ENCODE measurements at regions not wholly inside any gene's neighbourhood (a gene's known extent, or its start where the extent isn't known, plus 50 kb on each side); places are given as distances from the start of the nearest gene placed in this dataset.

DNA sequence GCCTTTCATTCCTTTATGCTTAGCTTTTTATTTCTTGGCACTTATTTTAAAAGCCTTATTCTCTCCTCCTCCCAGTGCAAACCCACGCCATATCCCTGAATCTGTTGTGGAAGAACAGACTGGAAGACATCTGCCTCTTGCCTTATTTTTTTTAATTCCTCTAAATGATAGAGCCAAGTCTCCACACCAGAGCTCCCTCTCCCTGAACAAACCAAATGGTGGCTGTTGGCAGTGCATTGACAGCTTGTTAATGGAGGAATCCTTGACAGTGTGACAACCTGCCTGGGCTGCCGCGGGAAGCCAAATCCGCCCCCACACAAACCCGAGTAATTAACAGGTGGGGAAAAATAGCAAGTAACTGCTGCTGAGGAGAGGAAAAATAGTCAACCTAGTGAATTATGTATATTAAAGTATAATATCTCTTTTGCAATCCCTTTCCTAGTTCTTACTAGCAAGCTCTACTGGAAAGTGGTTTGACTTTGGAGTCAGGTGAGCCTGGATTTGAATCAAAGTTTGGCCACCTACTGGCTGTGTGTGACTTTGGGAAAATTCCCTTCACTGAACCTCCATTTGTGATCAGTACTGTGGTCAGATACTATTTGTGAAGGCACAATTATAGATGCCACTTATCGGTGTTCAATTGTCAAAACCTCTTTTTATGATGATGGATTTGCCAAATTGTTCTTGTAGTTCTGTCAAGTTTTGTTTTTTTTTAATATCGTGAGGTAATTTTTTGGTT is 589.6 kb downstream of the PDCD6IP start:
- Histone ChIP-seq H3K4me3 (no peak overlapping the region), H3K36me3 (no peaks in the 10 kb centered on the region), H3K27ac (no peak overlapping the region), H3K9me3 (replicated peaks) (no peaks in the 10 kb centered on the region), H3K4me1 (replicated peaks) (no peaks in the 10 kb centered on the region), H3K27me3 (replicated peaks) (no peaks in the 10 kb centered on the region)
- DNase-seq (ENCODE audit: low read depth in 1 of 2, low spot score in 2 of 2), result no peak

DNA sequence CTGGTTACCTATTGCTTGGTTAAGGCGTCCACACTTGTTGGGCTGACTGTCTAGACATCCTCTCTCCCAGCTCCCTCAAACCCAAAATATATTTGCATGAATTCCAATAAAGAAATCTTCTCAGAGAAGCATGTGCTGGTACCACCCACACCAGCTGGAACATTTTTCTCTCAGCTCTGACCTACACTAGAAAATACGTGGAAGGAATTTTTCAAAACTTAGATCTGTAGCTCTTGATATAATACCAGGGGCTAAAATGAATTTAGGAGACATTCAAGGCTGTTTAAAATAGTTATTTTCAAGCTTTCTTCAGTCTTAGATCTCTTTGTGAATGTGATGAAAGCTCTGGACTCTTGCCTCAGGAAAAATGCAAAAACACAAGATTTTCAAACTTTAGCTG is 590.4 kb downstream of the PDCD6IP start:
- Histone ChIP-seq H3K4me3 (no peak overlapping the region), H3K27me3 (replicated peaks) (no peaks in the 10 kb centered on the region), H3K27ac (no peak overlapping the region), H3K9me3 (replicated peaks) (no peaks in the 10 kb centered on the region), H3K36me3 (no peaks in the 10 kb centered on the region), H3K4me1 (replicated peaks) (no peaks in the 10 kb centered on the region)
- no peak for DNase-seq (ENCODE audit: low read depth in 1 of 2, low spot score in 2 of 2)

DNA sequence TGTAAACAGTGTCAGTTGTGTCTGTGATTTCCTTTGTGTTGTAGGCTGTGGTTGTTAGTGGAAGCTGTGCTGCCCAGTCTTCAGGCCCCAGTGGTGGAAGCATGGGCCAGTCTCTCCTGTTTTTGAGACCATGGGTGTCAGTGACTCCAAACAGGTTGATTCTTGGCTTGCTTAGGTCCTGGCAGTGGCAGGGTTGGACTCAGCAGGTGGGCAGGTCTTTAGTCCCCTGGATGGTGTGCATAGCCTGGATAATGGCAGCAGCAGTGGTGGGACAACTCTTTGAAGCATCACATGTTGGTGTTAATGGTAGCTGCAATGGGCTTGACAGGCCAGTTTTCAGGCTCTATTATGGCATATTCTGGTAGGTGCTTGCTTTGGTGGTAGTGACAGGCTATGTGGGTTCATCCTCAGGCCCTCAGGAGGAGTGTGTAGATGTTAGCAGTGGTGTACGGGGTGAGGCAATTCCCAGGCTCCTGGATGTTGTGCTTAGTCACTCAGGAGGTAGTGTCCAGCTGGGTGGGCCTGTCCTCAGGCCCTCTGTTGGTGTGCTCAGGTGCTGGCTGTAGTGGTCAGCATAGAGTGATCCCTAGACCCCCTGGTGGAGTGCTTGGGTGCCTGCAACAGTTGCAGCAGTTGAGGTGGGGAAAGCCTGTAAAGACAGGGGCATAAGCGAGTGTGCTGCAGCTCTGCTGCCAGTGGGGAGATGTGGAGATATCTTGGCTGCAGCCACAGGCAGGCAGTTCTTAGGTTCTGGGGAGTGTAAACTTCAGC is 596.7 kb downstream of the PDCD6IP start:
- no peak overlapping the region for H3K4me3 ChIP-seq
- no peak for DNase-seq (ENCODE audit: low read depth in 1 of 2, low spot score in 2 of 2)
- H3K27me3 ChIP-seq (replicated peaks), result no peaks in the 10 kb centered on the region
- H3K4me1 ChIP-seq (replicated peaks), result no peaks in the 10 kb centered on the region
- no peaks in the 10 kb centered on the region; the same call in 1 of the 2 replicates for H3K9me3 ChIP-seq (replicated peaks)
- no peak overlapping the region for H3K27ac ChIP-seq
- H3K36me3 ChIP-seq, result no peaks in the 10 kb centered on the region

DNA sequence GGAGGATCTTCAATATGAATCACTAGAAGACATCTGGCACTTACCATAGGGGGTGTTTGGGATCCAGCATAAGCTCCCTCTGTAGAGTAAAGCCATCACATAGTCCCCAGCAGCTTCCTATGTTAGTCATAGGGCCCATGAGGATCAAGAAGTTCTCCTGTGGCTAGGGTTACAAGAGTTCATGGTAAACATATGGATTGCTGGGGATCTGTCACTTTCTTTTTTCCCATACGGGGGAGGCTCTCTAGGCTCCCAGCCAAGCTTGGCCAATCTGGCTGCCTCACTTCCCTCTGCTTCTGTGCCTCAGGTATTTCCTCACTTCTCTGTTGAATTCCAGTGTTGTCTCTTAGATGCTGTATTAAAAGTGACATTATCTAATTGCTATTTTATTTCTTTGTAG is 597.9 kb downstream of the PDCD6IP start:
- no peak for DNase-seq (ENCODE audit: low read depth in 1 of 2, low spot score in 2 of 2)
- Histone ChIP-seq H3K4me3 (no peak overlapping the region), H3K4me1 (replicated peaks) (no peaks in the 10 kb centered on the region), H3K9me3 (replicated peaks) (no peaks in the 10 kb centered on the region; the same call in 1 of the 2 replicates), H3K36me3 (no peaks in the 10 kb centered on the region), H3K27me3 (replicated peaks) (no peaks in the 10 kb centered on the region), H3K27ac (no peak overlapping the region)

DNA sequence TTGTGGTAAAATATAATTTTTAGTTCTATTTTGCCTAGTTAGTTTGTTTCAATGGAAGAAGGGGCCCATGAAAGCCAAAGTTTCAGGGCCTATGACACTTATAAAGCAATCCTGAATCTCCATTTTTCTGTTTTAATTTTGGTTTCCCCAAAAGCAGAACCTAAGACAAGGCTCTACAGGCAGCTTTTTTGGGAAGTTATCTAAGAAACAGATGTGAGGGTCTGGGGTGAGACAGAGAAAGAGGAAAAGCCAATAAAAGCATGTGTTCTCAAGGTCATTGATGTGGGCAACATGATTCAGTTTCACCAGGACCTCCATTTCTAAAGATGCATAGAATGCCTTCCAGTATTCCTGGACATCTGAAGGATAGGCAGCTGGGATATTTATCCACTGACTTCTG is 598.5 kb downstream of the PDCD6IP start:
- Histone ChIP-seq H3K27ac (no peak overlapping the region), H3K9me3 (replicated peaks) (no peaks in the 10 kb centered on the region; the same call in 1 of the 2 replicates), H3K27me3 (replicated peaks) (no peaks in the 10 kb centered on the region), H3K4me1 (replicated peaks) (no peaks in the 10 kb centered on the region), H3K4me3 (no peak overlapping the region), H3K36me3 (no peaks in the 10 kb centered on the region)
- DNase-seq (ENCODE audit: low read depth in 1 of 2, low spot score in 2 of 2), result no peak

DNA sequence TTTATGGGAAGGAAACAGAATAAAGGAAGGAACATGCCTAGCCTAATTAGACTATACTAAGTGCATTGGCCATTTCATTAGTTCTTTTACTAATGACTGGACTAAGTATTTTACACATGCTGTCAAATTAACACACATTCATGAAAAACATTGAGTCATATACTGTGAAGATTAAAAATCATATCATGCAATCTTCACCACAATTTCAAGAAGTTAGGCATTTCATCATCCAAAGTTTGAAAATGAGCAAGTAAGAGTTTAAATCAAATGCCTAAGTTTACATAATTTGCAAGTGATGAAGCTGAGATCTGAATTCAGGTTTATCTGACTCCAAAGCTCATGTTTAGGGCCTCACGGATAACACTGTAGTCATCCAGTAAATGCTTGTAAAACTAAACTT is 601.0 kb downstream of the PDCD6IP start:
- DNase-seq (ENCODE audit: low read depth in 1 of 2, low spot score in 2 of 2), result no peak
- H3K27me3 ChIP-seq (replicated peaks), result no peaks in the 10 kb centered on the region
- no peaks in the 10 kb centered on the region; the same call in 1 of the 2 replicates for H3K9me3 ChIP-seq (replicated peaks)
- no peaks in the 10 kb centered on the region for H3K4me1 ChIP-seq (replicated peaks)
- H3K36me3 ChIP-seq, result no peaks in the 10 kb centered on the region
- no peak overlapping the region for H3K4me3 ChIP-seq
- H3K27ac ChIP-seq, result no peak overlapping the region

DNA sequence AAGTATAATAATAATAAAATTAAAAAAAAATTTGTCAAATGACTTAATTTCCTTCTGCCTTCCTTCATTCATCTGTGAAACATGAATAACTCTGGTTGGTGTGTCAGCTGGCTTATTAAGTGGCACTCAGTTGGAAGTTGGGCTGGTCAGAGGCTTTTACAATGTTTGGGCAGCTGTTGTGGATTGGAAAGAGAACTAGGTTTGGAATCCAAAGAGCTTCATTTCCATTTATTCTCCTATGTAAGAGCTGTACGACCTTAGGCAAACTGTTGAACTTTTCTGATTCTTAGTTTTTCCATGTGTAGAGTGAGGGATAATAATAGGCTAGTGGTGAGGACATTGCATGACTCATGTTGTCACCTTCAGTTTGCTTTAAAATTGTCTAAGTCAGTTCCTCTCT is 606.7 kb downstream of the PDCD6IP start:
- no peak for DNase-seq (ENCODE audit: low read depth in 1 of 2, low spot score in 2 of 2)
- Histone ChIP-seq H3K27me3 (replicated peaks) (no peaks in the 10 kb centered on the region), H3K9me3 (replicated peaks) (no peaks in the 10 kb centered on the region), H3K27ac (no peak overlapping the region), H3K4me3 (no peak overlapping the region), H3K4me1 (replicated peaks) (no peaks in the 10 kb centered on the region), H3K36me3 (no peaks in the 10 kb centered on the region)

DNA sequence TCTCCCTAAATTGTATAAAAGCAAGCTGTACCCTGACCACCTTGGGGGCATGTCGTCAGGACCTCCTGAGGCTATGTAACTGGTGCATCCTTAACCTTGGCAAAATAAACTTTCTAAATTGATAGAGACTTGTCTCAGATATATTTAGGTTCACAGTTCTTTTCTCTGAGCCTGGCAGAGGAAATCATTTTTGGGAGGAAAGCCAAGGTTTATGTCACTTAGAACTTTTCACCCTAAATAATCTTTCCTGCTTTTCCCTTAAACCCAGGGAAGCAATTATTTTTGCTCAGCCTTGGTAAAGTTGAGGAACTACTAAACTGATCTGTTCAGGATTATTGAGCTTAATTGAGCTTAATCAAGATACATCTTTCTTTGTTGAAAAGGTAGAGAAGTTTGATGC is 608.9 kb downstream of the PDCD6IP start:
- H3K27ac ChIP-seq, result no peak overlapping the region

DNA sequence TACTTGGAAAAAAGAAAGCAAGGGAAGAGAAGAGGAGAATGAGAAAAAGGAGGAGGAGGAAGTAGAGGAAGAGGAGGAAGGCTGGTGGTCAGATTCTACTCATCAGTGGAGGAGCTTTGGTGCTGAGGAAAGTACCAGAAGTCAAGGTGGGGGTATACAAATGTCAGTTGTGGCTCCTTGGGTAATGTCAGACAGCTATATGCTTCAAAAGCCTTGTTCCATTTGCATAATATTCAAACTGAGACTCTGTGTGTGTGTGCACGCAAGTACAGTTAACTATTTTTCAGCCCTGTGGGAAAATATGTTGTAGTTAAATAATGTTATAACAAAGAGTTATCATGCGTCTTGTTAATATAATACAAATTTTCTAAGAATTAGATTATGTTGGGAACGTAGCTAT is 609.7 kb downstream of the PDCD6IP start:
- H3K9me3 ChIP-seq (replicated peaks), result no peaks in the 10 kb centered on the region
- H3K27me3 ChIP-seq (replicated peaks), result no peaks in the 10 kb centered on the region
- no peak for DNase-seq (ENCODE audit: low read depth in 1 of 2, low spot score in 2 of 2)
- no peak overlapping the region for H3K4me3 ChIP-seq
- no peak overlapping the region for H3K27ac ChIP-seq
- H3K36me3 ChIP-seq, result no peaks in the 10 kb centered on the region
- H3K4me1 ChIP-seq (replicated peaks), result no peaks in the 10 kb centered on the region

More for the DNA sequence above, 608.9 kb downstream of the PDCD6IP start:
- Histone ChIP-seq H3K4me3 (no peak overlapping the region), H3K36me3 (no peaks in the 10 kb centered on the region), H3K9me3 (replicated peaks) (no peaks in the 10 kb centered on the region), H3K27me3 (replicated peaks) (no peaks in the 10 kb centered on the region), H3K4me1 (replicated peaks) (no peaks in the 10 kb centered on the region)
- no peak for DNase-seq (ENCODE audit: low read depth in 1 of 2, low spot score in 2 of 2)

DNA sequence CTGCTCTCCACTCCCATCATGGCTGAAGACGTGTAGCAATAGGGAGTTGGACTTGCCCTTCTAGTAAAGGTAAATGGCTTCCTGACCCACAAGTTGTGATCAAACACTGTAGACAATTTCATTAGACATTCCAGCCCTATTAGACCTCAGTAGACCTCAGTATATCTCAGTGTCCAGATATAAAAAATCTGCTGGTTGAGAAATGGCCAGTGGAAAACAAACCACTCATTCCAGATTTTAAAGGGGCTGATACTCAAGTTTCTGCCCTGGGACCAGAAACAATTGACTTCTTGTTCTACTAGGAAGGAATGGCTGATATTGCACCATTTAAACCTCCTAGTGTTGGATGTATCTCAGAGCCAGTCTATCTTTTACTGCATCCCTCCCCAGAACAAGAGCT is 613.2 kb downstream of the PDCD6IP start:
- Histone ChIP-seq H3K36me3 (no peaks in the 10 kb centered on the region), H3K4me1 (replicated peaks) (no peaks in the 10 kb centered on the region), H3K27me3 (replicated peaks) (no peaks in the 10 kb centered on the region), H3K4me3 (no peak overlapping the region), H3K27ac (no peak overlapping the region), H3K9me3 (replicated peaks) (no peaks in the 10 kb centered on the region)
- no peak for DNase-seq (ENCODE audit: low read depth in 1 of 2, low spot score in 2 of 2)

DNA sequence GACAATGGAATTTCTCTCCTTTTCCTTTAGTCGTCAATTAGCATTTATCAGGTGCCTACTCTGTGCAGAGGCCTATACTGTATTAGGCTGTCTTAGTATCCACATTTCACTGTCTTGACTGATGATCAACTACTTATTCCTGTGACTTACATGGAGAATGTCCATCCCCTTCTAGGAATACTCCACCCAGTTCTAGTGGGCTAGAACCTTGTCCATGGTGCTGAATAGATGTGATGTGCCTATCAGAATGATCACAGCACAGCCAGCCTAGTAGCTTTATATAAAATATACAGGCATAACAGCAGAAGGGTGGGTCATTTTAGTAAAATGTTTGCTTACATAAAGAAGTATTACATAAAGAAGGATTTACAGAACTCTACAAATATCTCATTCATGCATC is 621.4 kb downstream of the PDCD6IP start:
- Histone ChIP-seq H3K9me3 (replicated peaks) (no peaks in the 10 kb centered on the region), H3K4me1 (replicated peaks) (no peaks in the 10 kb centered on the region), H3K36me3 (no peaks in the 10 kb centered on the region), H3K27ac (no peak overlapping the region), H3K27me3 (replicated peaks) (no peaks in the 10 kb centered on the region), H3K4me3 (no peak overlapping the region)
- DNase-seq (ENCODE audit: low read depth in 1 of 2, low spot score in 2 of 2), result no peak

DNA sequence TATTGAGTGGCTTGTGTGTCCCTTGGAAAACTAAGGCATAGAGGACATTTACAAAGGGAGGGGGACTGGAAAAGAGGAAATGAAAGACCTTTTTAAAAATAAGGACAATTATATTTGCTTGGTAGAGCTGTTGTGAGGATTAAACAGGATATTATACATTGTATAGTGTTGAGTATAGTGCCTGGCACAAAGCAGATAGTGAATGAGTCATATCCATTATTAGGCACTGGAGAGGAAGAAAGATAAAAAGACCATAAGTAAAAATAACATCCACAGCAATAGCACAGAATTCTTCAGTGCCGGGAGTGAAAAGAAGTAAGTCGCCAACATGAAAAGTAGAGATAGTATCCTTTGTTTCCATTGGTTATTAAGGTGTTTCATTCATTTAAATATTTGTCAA is 623.3 kb downstream of the PDCD6IP start:
- H3K4me3 ChIP-seq, result no peak overlapping the region
- no peaks in the 10 kb centered on the region for H3K4me1 ChIP-seq (replicated peaks)
- no peaks in the 10 kb centered on the region for H3K36me3 ChIP-seq
- no peak for DNase-seq (ENCODE audit: low read depth in 1 of 2, low spot score in 2 of 2)
- no peaks in the 10 kb centered on the region for H3K27me3 ChIP-seq (replicated peaks)
- H3K9me3 ChIP-seq (replicated peaks), result no peaks in the 10 kb centered on the region
- no peak overlapping the region for H3K27ac ChIP-seq

DNA sequence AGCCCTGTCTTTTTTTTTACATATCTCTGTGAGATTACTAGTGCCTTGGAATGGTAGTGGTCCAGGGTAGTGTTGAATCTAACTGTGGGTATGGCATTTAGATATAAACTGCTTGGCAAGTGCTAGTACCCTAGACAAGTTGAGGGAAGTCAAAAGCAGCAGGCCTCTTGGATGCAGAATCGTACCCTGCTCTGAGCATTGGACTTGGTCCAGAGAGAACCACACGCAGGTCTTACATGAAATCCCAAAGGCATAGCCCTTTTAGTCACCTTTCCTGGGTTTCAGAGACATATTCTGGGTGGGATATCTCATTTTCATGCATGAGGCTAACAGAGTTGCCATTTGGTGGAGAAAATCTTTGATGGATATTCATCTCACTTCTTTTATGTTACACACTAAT is 641.4 kb downstream of the PDCD6IP start:
- Histone ChIP-seq H3K4me1 (replicated peaks) (no peaks in the 10 kb centered on the region), H3K4me3 (no peak overlapping the region), H3K9me3 (replicated peaks) (0 out of 2 replicates have a peak, but pooled peaks cover 3% of the 10 kb centered on the region), H3K27ac (no peak overlapping the region), H3K27me3 (replicated peaks) (no peaks in the 10 kb centered on the region), H3K36me3 (no peaks in the 10 kb centered on the region)
- DNase-seq (ENCODE audit: low read depth in 1 of 2, low spot score in 2 of 2), result no peak

DNA sequence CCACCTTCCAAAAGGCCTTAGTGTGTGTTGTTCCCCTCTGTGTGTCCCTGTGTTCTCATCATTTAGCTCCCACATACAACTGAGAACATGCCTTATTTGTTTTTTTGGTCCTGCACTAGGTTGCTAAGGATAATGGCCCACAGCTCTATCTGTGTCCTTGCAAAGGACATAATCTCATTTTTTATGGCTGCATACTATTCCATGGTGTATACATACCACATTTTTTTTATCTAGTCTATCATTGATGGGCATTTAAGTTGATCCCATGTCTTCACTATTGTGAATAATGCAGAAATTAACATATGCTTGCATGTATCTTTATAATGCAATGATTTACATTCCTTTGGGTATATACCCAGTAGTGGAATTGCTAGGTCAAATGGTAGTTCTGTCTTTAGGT is 645.7 kb downstream of the PDCD6IP start:
- H3K4me1 ChIP-seq (replicated peaks), result no peaks in the 10 kb centered on the region
- 0 out of 2 replicates have a peak, but pooled peaks cover 3% of the 10 kb centered on the region for H3K9me3 ChIP-seq (replicated peaks)
- H3K27ac ChIP-seq, result no peak overlapping the region
- no peak for DNase-seq (ENCODE audit: low read depth in 1 of 2, low spot score in 2 of 2)
- H3K36me3 ChIP-seq, result no peaks in the 10 kb centered on the region
- H3K27me3 ChIP-seq (replicated peaks), result no peaks in the 10 kb centered on the region
- H3K4me3 ChIP-seq, result no peak overlapping the region
